ENCODE measurements at regions not wholly inside any gene's neighbourhood (a gene's known extent, or its start where the extent isn't known, plus 50 kb on each side); places are given as distances from the start of the nearest gene placed in this dataset.
"Not testable (repeated sequence)": the region's sequence is repeated elsewhere in the genome, so short reads cannot be mapped to it uniquely, and the experiment has no call there.

- no peaks in the 10 kb centered on the region for H3K9me3 ChIP-seq (ENCODE audit: low read depth, low read length)
- no peaks in the 10 kb centered on the region for H3K27me3 ChIP-seq (ENCODE audit: insufficient read depth, low read length)
- H2AFZ ChIP-seq (ENCODE audit: low read length): no peak overlapping the region
- no peaks in the 10 kb centered on the region for H3K4me1 ChIP-seq (ENCODE audit: insufficient read depth, low read length)
- H3K4me2 ChIP-seq (ENCODE audit: insufficient read depth, low read length): no peak overlapping the region
- no peak overlapping the region for H3K27ac ChIP-seq (ENCODE audit: low read depth, low read length)
- H3K79me2 ChIP-seq (ENCODE audit: insufficient read depth, low read length): no peaks in the 10 kb centered on the region
- H4K20me1 ChIP-seq (ENCODE audit: insufficient read depth, low read length): no peaks in the 10 kb centered on the region
- no peak for DNase-seq (ENCODE audit: insufficient read length, low spot score, missing footprints)
- TF ChIP-seq, protein P1, sequence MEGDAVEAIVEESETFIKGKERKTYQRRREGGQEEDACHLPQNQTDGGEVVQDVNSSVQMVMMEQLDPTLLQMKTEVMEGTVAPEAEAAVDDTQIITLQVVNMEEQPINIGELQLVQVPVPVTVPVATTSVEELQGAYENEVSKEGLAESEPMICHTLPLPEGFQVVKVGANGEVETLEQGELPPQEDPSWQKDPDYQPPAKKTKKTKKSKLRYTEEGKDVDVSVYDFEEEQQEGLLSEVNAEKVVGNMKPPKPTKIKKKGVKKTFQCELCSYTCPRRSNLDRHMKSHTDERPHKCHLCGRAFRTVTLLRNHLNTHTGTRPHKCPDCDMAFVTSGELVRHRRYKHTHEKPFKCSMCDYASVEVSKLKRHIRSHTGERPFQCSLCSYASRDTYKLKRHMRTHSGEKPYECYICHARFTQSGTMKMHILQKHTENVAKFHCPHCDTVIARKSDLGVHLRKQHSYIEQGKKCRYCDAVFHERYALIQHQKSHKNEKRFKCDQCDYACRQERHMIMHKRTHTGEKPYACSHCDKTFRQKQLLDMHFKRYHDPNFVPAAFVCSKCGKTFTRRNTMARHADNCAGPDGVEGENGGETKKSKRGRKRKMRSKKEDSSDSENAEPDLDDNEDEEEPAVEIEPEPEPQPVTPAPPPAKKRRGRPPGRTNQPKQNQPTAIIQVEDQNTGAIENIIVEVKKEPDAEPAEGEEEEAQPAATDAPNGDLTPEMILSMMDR (IDR thresholded peaks at IDR 0.05; ENCODE audit: extremely low read depth, low read depth, low read length): no peak
- no peaks in the 10 kb centered on the region for H3K36me3 ChIP-seq (ENCODE audit: insufficient read depth, low read length)
- no peak overlapping the region for H3K4me3 ChIP-seq (ENCODE audit: insufficient read depth, low read length)
Observed at GRCh38 chr3:90068783-90069182, 961.4 kb downstream of the EPHA3 start.

DNA sequence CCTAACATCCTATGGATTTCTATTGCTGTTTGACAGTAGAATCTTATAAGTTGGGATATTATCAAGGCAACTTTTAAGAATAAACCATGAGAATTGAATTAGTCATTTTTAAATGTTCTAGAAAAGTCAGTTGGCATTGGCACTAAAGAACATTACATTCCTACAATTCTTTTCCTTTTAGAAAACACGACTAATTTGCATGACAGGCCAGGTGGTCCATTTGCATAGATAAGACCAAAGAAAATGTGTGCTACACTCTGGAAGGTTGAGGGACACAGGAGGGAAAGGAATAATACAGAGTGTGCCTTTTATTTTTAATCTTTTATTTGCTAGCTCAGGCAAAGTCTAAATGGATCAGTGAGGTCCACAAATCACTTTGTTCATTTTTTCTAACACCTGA lies 962.3 kb downstream of the EPHA3 start:
- DNase-seq (ENCODE audit: insufficient read length, low spot score, missing footprints): no peak
- Histone ChIP-seq H2AFZ (ENCODE audit: low read length) (no peak overlapping the region), H4K20me1 (ENCODE audit: insufficient read depth, low read length) (no peaks in the 10 kb centered on the region)

DNA sequence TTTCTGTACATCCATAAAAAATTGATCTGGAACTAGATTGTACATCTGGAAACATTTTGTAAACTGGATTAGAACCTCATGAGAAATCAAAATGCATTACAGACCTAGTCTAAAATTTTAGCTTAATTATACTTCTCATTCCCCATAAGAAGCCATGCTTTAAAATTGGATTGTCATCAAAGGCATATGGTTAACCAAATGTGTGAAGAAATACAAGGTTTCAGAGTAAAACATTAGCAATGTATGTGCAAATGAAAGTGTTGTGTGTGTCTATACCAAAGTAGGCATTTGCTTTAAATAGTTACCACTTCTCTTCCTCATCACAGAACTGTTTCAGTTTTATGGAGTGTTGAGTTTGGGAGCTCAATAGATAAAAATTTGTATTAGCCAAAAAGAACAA lies 968.7 kb downstream of the EPHA3 start:
- TF ChIP-seq, protein P1 (IDR thresholded peaks at IDR 0.05; ENCODE audit: extremely low read depth, low read depth, low read length): no peak
- no peaks in the 10 kb centered on the region for H3K36me3 ChIP-seq (ENCODE audit: insufficient read depth, low read length)
- no peak overlapping the region for H3K27ac ChIP-seq (ENCODE audit: low read depth, low read length)

More for the DNA sequence above, 962.3 kb downstream of the EPHA3 start:
- Histone ChIP-seq H3K79me2 (ENCODE audit: insufficient read depth, low read length) (no peaks in the 10 kb centered on the region), H3K9me3 (ENCODE audit: low read depth, low read length) (no peaks in the 10 kb centered on the region), H3K27ac (ENCODE audit: low read depth, low read length) (no peak overlapping the region), H3K36me3 (ENCODE audit: insufficient read depth, low read length) (no peaks in the 10 kb centered on the region), H3K4me1 (ENCODE audit: insufficient read depth, low read length) (no peaks in the 10 kb centered on the region), H3K4me2 (ENCODE audit: insufficient read depth, low read length) (no peak overlapping the region), H3K4me3 (ENCODE audit: insufficient read depth, low read length) (no peak overlapping the region), H3K27me3 (ENCODE audit: insufficient read depth, low read length) (no peaks in the 10 kb centered on the region)
- TF ChIP-seq, protein P1 (IDR thresholded peaks at IDR 0.05; ENCODE audit: extremely low read depth, low read depth, low read length): no peak

GRCh38 chr3:90080988-90081387 lies 973.6 kb downstream of the EPHA3 start:
- no peaks in the 10 kb centered on the region for H3K36me3 ChIP-seq (ENCODE audit: insufficient read depth, low read length)
- no peak overlapping the region for H2AFZ ChIP-seq (ENCODE audit: low read length)
- no peaks in the 10 kb centered on the region for H4K20me1 ChIP-seq (ENCODE audit: insufficient read depth, low read length)
- no peaks in the 10 kb centered on the region for H3K4me1 ChIP-seq (ENCODE audit: insufficient read depth, low read length)
- no peaks in the 10 kb centered on the region for H3K27me3 ChIP-seq (ENCODE audit: insufficient read depth, low read length)
- H3K79me2 ChIP-seq (ENCODE audit: insufficient read depth, low read length): no peaks in the 10 kb centered on the region
- H3K4me3 ChIP-seq (ENCODE audit: insufficient read depth, low read length): no peak overlapping the region
- no peak for DNase-seq (ENCODE audit: insufficient read length, low spot score, missing footprints)
- TF ChIP-seq, protein P1 (IDR thresholded peaks at IDR 0.05; ENCODE audit: extremely low read depth, low read depth, low read length): no peak
- H3K9me3 ChIP-seq (ENCODE audit: low read depth, low read length): no peaks in the 10 kb centered on the region
- H3K4me2 ChIP-seq (ENCODE audit: insufficient read depth, low read length): no peak overlapping the region
- no peak overlapping the region for H3K27ac ChIP-seq (ENCODE audit: low read depth, low read length)

More for the DNA sequence above, 968.7 kb downstream of the EPHA3 start:
- Histone ChIP-seq H3K27me3 (ENCODE audit: insufficient read depth, low read length) (no peaks in the 10 kb centered on the region), H3K4me1 (ENCODE audit: insufficient read depth, low read length) (no peaks in the 10 kb centered on the region), H3K4me2 (ENCODE audit: insufficient read depth, low read length) (no peak overlapping the region), H3K4me3 (ENCODE audit: insufficient read depth, low read length) (no peak overlapping the region), H3K79me2 (ENCODE audit: insufficient read depth, low read length) (no peaks in the 10 kb centered on the region), H2AFZ (ENCODE audit: low read length) (no peak overlapping the region), H3K9me3 (ENCODE audit: low read depth, low read length) (no peaks in the 10 kb centered on the region), H4K20me1 (ENCODE audit: insufficient read depth, low read length) (no peaks in the 10 kb centered on the region)
- no peak for DNase-seq (ENCODE audit: insufficient read length, low spot score, missing footprints)

DNA sequence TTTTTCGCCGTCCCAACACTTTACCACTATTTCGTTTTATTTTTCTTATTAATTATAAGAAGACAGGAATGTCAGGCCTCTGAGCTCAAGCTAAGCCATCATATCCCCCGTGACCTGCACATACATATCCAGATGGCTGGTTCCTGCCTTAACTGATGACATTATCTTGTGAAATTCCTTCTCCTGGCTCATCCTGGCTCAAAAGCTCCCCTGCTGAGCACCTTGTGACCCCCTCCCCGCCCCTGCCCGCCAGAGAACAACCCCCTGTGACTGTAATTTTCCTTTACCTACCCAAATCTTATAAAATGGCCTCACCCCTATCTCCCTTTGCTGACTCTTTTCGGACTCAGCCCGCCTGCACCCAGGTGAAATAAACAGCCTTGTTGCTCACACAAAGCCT lies 978.9 kb downstream of the EPHA3 start:
- DNase-seq (ENCODE audit: insufficient read length, low spot score, missing footprints); H3K27me3 ChIP-seq (ENCODE audit: insufficient read depth, low read length); H2AFZ ChIP-seq (ENCODE audit: low read length): not testable (repeated sequence)

More for the DNA sequence above, 978.9 kb downstream of the EPHA3 start:
- not testable (repeated sequence) for H3K9me3 ChIP-seq (ENCODE audit: low read depth, low read length); H3K27ac ChIP-seq (ENCODE audit: low read depth, low read length); H3K4me2 ChIP-seq (ENCODE audit: insufficient read depth, low read length); H3K36me3 ChIP-seq (ENCODE audit: insufficient read depth, low read length); H3K4me1 ChIP-seq (ENCODE audit: insufficient read depth, low read length); H3K79me2 ChIP-seq (ENCODE audit: insufficient read depth, low read length); H3K4me3 ChIP-seq (ENCODE audit: insufficient read depth, low read length); H4K20me1 ChIP-seq (ENCODE audit: insufficient read depth, low read length)

Data from osteoblast (primary cell).